HG03060 (cell line): ENCODE measurements at regions not wholly inside any gene's neighbourhood (a gene's known extent, or its start where the extent isn't known, plus 50 kb on each side); places are given as distances from the start of the nearest gene placed in this dataset.

Source experiments
- ATAC-seq: cut with Tn5 transposase; IDR thresholded peaks from one replicate; pipeline ENCODE4 v1.9.1; 2021; ENCODE audit warnings: low read depth, moderate number of reproducible peaks; ENCODE audit not compliant: unreplicated experiment

DNA sequence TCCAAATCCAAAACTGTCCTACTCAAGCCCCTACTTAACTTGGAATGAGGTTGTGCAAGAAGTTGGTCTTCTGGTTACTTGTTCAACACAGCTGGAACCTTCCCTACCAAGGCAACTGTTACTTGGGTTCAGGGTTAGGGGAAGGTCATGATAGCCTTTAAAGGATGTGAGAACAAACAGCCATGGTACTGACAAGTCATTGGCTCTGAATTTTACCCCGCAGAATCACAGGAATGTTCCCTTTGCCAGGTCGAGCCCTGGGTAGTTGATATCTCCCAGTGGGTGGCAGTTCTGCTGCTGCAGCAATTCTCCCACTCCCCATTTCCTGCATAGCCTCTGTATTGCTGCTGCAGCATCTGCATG is 396.1 kb upstream of the MPDZ start:
- no peak for ATAC-seq

DNA sequence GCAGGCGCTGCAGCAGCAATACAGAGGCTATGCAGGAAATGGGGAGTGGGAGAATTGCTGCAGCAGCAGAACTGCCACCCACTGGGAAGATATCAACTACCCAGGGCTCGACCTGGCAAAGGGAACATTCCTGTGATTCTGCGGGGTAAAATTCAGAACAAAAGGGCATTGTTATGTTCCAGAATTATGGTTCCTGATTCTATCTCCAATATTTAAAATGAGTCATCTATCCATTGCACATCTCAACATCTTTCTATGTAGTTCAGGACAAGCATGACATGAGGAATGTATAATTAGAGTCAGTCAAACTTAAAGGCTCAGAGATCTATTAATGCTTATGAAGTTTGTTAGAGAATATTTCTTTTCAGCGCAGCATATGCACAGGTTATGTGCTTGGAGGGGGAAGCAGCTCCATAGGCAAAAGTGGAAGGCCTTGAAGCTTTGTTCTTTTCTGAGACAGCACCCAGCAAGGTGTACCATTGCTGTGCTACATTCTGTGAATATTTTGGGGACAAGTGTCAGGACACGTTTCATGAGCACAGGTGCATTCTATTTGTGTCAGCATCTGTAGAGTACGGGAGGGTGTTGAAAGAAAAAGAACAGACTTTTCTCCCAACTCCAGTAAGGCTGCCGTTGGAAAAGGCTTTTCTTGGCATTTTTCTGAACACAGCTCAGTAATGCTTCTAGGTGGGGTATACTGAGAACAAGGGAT is 395.6 kb upstream of the MPDZ start:
- ATAC-seq = no peak

DNA sequence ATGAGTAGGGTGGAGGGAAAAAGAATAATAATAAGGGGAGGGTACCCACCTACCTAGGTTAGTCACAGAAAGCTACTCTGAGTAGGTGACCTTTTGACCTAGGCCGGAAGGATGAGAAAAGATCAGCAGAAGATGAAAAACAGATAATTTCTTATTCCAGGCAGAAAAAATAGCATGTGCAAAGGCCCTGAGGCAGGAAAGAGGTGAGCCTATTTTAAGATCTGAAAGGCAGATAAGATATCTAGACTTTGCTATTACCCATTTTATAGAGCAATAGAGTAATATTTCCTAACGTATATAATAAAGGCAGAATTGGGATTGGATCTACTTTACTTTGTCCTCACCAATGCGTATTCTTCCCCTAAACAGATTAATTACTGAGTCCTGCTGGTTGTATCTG is 393.9 kb upstream of the MPDZ start:
- no peak for ATAC-seq

DNA sequence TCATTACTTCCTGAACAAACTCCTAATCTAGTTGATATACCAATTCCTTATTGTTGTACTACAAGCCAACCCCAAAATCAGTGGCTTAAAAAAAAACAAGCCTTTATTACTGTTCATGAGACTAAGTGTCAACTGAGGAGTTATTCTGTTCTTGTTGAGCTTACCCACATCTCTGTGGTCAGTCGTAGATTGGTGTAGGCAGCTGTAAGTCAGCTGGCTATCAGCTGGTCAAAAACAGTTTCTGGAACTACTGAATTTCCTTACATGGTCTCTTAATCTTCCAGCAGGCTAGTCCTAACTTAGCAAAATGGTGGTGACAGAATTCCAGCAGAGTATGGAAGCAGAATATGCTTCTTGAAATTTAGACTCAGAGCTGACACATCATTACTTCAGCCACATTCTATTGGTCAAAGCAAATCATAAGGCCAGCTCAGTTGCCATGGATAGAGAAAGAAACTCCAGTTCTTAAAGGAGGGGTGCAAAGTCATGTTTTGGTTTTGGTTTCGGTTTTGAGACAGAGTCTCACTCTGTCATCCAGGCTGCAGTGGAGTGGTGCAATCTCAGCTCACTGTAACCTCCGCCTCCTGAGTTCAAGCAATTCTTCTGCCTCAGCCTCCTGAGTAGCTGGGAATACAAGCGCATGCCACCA is 386.1 kb upstream of the MPDZ start:
- ATAC-seq = no peak

DNA sequence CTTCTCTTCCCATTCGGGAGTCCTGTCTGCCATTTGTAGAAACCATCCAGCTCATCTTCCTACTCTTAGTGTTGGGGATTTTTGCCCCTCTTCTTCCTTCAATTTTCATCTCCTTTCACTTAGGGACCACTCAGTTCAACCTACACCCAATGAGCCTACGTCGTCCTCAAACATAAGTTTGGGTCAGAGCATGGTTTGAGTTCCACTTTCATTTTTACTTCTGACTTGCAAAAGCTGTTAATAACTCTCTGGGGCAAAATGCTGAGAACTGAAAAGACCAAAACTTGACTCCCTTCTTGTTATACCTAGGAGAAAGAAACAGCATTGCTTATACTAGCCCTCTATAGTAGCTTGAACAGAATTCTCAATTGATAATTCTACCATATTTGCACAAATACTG is 381.5 kb upstream of the MPDZ start:
- ATAC-seq = no peak

DNA sequence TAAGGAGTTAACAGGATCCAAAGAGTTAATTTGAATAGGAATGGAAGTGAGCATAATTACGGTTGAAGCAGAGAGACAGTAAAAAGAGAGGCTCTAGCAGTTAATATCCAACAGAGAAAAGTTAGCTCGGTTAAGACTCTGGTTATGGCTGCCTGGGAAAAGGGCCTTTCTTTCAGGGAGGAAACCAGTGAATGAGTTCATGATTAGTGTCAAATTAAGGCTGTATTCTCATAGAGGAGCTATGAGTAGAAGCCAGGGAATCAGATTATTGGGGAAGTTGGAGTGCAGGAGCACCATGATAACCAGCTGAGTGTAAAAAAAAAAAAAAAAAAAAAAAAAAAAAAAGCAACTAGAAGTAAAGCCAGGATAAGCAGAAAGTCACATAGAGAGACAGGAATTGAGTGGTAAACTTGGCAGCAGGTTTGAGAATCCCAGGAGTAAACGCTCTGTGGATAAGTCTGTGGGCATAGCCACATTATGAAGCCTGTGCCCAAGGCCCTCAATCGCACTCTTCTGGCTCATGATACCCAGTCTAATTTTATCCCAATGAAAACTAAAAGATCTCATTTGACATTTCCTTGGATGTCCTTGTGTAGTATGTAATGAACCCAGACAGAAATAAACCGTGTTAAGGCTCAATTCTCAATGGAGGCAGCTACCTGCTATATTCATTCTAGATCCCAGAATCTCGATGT is 372.6 kb upstream of the MPDZ start:
- no peak for ATAC-seq

- no peak for ATAC-seq
Measured at GRCh38 chr9:13651526-13651925, 372.0 kb upstream of the MPDZ start.

GRCh38 chr9:13648676-13649075 is 369.2 kb upstream of the MPDZ start:
- no peak for ATAC-seq

GRCh38 chr9:13648068-13648467 is 368.6 kb upstream of the MPDZ start:
- ATAC-seq = no peak

GRCh38 chr9:13646500-13647021 is 367.1 kb upstream of the MPDZ start:
- no peak for ATAC-seq

DNA sequence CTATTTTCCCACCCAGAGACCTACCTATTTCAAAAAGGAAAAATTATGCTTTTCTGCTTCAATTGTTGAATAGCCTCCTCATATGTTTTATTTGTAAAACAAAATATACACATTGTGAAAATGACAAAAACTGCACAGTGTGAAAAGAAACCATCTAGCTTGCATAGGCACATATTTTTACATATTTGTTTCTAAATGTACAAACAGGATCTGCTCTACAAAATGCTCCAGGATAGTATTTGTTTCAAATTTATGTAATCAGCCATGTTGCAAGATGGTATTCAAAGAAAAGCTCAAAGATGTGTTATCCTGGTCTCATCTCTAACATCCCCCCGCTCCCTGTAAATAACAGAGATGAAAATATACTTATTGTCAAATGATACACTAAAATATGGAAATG is 366.1 kb upstream of the MPDZ start:
- ATAC-seq = no peak

- no peak for ATAC-seq
Measured at GRCh38 chr9:13644675-13645074, 365.2 kb upstream of the MPDZ start.

DNA sequence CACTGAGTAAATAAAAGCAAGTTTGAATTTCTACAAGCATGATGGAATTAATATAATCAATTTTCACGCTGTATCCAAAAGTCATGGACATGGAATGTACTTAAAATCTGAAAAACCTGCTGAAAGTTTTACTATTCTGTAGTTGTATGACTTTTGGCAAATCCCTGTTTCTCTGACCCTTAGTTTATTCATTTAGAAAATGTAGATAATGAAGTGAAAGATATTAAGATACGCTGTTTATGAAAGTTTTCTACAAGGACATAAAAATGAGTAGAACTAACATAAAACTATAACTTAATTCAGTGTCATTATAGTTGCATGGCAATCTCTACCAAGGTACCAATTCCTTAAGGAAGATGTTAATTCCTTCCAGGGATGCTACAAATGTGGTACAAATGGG is 363.2 kb upstream of the MPDZ start:
- no peak for ATAC-seq

DNA sequence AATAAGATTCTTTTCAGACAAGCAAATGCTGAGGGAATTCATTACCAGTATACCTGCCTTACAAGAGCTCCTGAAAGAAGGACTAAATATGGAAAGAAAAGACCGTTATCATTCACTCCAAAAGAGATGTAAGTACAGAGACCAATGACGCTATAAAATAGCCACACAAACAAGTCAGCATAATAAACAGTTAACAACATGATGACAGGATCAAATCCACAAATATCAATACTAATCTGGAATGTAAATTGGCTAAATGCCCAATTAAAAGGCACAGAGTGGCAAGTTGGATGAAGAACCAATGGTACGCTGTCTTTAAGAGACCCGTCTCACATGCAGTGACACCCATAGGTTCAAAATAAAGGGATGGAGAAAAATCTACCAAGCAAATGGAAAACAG is 349.6 kb upstream of the MPDZ start:
- ATAC-seq = no peak

DNA sequence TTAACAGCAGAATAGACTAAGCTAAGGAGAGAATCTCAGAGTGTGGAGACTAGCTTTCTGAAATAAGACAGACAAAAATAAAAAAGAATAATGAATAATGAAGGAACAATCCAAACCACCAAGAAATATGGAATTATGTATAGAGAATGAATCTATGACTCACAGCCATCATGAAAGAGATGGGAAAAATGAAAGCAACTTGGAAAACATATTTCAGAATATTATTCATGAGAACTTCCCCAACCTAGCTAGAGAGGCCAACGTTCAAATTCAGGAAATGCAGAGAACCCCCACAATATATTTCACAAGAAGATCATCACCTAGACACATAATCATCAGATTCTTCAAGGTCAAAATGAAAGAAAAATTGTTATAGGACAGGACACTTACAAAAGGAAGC is 349.0 kb upstream of the MPDZ start:
- no peak for ATAC-seq

DNA sequence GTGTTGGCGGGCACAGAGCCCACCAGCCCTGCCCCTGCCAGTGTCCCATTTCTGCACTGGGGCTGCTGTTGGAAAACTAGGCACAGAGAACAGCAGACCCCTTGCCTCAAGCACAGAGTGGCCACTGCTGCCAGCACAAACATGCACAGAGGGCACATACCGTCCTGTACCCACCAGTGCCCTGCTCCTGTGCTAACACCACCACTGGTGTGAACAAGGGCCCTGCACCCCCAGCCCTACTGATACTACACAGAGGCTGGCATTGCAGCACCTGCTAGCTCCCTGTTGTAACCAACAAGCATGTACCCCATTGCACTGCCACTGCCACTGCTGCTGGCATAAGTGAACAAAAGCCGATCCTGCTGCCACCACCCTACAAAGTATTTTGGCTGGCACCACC is 348.0 kb upstream of the MPDZ start:
- no peak for ATAC-seq

- ATAC-seq = no peak
Measured at GRCh38 chr9:13627071-13627470, 347.6 kb upstream of the MPDZ start.

DNA sequence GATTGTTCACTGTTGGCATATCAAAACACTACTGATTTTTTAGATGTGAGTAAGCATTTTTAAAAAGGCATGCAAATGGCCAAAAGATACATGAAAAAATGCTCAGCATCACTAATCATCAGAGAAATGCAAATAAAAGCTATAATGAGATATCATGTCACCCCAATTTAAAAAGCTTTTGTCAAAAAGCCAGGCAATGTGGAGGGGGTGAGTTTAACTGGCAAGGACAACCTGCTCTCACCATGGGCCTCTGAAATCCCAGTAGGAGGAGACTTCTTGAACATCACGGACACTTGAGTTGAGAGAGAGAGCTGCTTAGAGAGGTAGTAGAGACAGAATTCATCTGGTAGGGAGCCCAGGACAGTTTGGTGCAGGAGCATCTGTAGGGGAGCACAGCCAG is 347.1 kb upstream of the MPDZ start:
- ATAC-seq = no peak

GRCh38 chr9:13621872-13622564 is 342.5 kb upstream of the MPDZ start:
- no peak for ATAC-seq

DNA sequence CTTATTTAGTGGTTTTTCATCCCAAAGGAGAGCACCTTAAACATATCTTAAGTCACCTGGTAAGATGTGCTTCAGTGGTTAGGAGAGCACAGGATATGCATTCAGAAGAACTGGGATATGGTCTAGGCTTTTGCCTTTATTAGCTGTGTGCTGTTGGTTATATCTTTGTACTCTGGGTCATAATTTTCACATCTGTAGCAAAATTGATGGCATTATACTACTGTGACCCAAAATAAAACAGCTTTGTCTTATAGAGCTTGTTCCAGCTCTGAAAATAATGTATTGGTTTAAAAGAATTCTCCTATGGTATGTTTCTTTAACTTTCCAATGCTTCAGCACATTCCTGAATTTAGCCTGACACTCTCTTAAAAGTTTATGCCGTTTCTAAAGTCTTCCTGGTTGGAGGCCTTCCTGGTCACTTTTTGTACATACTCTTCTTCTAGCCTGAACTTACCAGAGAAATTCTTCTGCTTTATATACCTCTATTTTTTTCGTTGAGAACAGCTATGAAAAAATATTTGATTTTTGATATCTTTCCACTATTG is 337.1 kb upstream of the MPDZ start:
- no peak for ATAC-seq
